Daoy (cell line): ENCODE measurements at regions not wholly inside any gene's neighbourhood (a gene's known extent, or its start where the extent isn't known, plus 50 kb on each side); places are given as distances from the start of the nearest gene placed in this dataset.

ENCODE experiments used
- DNase-seq: peaks from one replicate; pipeline ENCODE4 v3.0.0-alpha.2; 2015; ENCODE audit warnings: low read depth

- no peak for DNase-seq
Observed at GRCh38 chr16:9249534-9249933, 158.1 kb downstream of the HAPSTR1 start.

- DNase-seq = no peak
Observed at GRCh38 chr16:9251026-9251425, 159.6 kb downstream of the HAPSTR1 start.

DNA sequence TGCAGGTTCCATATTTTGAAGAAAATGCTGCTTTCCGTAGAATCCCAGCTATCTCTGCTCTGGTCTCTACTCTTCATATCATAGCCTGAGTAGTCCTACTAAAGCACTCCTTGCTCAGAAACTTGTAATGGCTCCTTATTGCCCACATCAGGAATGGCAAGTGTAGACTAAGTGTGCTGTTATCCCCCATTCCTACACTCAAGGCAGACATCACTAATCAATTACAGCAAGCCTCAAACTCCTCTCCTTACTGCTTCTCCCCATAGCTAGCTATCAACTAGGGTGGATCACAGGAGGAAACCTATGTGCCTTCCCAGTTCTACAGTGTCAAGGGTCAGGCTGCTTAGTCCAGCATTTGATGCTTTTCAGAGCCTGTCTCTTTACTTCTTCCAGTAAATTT, 163.4 kb downstream of the HAPSTR1 start:
- no peak for DNase-seq

DNA sequence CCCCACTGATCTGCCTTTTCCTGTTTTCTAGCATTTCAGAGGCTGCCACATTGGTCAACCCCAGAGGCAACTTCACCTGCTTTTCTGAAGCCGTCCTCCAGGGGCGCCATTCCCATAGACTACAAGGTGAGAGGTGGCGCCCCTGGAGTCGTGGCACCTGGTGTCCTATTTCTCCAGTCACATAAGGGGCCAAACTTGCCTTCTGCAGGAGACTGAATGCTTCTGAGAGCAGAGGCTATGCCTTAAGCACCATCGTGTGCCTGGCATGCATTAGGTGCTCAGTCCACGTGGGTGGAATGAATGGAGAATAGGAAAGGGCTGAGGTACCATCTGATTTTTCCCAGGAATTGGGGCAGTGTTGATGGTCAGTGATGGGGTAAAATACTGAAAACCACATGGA, 164.8 kb downstream of the HAPSTR1 start:
- DNase-seq = peak; percentile 24

DNA sequence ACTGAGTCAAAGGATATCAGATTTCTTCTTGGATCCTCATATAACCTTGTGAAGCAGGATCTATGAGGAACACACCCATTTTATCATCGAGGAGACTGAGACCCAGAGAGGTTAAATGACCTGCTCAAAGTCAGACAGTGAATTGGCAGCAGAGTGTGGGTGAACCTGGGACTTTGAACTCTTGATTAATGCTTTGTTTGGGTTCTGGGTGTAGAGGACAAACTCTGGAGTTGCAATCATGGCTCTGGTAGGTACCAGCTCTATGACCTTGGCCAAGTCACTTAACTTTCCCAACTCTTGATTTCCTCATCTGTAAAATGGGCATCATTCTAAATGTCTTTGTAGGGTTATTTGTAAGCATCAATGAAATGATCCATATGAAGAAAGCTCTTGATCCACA, 166.4 kb downstream of the HAPSTR1 start:
- DNase-seq = no peak

GRCh38 chr16:9258423-9259051, 167.1 kb downstream of the HAPSTR1 start:
- DNase-seq = peak; percentile 62

GRCh38 chr16:9259914-9260608, 168.6 kb downstream of the HAPSTR1 start:
- no peak for DNase-seq

DNA sequence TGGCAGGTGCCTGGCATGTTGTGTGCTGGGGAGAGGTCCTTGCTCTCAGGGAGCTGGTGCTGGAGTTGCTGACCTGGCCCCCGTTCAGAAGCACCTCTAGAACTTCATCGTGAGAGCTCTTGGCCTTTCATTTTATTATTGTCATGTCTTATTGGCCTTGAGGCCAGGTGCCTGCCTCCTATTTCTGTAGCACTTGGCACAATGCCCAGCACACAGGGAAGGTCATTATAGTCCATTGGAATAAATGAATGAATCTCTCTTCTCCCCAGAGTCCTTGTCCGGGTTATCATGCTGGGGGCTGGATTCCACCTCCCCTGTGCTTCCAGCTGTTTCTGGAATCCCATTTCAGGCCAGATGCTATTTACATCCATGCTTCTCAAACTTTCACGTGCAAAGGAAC, 169.2 kb downstream of the HAPSTR1 start:
- DNase-seq = no peak

- DNase-seq = peak; percentile 12
Observed at GRCh38 chr16:9261376-9261775, 169.9 kb downstream of the HAPSTR1 start.

DNA sequence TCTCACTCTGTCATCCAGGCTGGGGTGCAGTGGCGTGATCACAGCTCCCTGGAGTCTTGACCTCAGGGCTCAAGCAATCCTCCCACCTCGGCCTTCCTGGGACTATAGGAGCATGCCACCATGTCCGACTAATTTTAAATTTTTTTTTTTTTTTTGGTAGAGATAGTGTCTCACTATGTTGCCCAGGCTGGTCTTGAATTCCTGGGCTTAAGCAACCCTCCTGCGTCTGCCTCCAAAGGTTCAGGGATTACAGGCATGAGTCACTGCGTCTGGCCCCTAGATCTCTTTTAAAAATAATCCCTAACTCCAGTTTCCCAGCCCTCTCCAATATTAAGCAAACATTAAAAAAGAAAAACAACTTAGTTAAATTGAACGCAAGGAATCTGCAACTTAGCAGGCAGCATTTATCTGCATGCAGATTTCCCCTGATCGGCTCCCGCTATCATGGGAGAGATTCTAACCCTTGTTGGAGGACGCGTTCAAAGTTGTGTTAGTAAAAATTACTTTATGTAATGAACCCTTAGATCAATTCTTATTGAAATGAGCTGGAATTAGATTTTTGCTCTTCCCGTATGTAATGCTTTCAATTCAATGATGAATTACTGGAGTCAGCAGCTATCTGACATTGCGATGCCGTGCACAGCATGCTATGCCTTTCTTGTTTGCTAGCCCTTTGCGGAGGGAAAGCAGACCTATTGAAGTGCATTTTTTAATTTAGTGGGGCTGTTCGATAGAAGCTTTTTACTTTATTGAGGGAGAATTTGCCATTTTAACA, 171.7 kb downstream of the HAPSTR1 start:
- DNase-seq = no peak

DNA sequence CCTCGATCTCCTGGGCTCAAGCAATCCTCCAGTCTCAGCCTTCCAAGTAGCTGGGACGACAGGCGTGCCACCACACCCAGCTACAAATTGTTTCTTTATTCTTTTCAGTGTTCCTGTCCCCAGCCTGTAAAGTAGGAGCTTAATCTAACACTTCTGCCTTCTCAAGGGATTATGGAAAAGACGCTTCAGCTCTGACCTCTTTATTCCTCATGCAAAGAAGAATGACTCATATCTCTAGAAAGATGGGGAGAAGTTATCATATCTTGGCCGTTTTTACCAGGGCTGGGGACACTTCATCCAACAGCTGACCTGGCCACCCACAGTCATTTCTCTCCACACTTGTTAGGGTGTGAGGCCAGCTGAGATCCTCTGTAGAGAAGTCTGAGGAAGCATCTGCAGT, 172.6 kb downstream of the HAPSTR1 start:
- no peak for DNase-seq

- no peak for DNase-seq
Observed at GRCh38 chr16:9268446-9268845, 177.0 kb downstream of the HAPSTR1 start.

DNA sequence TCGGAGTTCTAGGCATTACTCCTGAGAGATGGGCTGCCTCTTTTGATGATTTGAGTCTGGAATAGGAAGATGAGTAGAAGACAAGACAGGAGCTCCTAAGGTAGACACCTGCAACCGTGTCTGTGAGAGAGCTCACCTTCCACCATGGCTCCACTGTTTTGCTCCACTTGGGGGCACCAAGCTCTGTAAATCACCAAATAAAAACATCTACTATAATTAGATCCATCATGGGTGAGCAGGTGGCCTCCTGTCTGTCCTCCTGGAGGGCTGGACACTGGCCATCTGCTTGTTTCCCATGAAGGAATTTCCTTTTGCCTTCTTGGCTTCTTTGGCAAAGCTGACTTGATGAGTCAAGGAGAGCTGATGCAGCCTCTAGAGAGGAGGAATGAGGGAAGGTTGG, 179.0 kb downstream of the HAPSTR1 start:
- DNase-seq = no peak

DNA sequence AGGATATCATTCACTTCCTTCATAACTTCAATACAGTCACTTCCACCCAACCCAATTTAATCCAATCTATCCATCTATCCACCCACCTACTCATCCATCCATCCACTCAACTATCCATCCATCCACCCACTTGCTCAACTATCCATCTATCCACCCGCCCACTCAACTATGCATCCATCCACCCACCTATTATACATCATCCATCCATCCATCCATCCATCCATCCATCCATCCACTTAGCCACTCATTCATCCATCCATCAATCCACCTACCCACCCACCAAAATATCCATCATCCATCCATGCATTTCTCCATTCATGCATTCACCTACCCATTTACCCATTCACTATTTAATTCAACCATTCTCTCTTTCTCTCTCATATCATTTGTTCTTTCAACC, 179.5 kb downstream of the HAPSTR1 start:
- no peak for DNase-seq

DNA sequence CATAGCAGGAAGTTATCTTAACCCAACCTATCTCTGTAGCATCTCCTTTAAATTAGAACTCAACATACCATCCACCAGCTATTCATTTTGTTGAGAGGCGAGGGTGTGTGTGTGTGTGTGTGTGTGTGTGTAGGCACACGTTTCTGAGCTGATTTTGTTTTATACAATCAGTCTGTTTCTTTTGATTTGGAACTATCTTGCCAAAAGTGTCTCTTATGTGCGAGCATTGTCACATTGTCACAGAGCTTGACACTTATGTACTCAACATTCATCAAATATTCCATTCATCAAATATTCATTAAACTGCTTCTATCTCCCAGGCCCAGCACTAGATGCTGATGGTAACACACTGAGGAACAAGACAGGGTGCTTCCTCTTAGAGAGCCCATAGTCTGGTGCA, 180.4 kb downstream of the HAPSTR1 start:
- DNase-seq = no peak

GRCh38 chr16:9275377-9275776, 183.9 kb downstream of the HAPSTR1 start:
- DNase-seq = peak; percentile 7

DNA sequence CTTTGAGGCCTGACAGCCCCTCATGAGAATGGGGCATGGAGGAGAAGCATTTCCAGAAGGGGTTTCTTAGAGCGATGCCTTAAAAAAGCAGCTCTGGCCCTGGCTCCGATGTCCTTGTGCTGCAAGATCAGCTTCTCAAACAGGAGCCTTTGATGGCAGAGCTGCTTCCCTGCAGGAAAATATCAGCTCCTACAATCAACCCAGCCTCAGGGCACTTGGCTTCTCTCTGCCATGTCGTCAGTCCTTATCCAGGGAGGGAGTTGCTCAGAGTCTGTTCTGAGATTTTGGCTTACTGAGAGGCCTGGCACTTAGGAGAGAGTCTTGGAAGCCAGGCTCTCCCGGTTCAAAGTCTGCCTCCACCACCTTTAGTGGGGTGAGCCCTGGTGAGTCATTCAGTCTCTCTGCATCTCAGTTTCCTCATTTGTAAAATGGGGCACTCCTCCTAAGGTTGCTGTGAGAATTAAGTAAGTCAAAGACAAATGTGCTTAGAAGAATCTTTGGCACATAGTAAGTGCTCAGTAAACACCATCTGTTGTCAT, 184.4 kb downstream of the HAPSTR1 start:
- DNase-seq = no peak

DNA sequence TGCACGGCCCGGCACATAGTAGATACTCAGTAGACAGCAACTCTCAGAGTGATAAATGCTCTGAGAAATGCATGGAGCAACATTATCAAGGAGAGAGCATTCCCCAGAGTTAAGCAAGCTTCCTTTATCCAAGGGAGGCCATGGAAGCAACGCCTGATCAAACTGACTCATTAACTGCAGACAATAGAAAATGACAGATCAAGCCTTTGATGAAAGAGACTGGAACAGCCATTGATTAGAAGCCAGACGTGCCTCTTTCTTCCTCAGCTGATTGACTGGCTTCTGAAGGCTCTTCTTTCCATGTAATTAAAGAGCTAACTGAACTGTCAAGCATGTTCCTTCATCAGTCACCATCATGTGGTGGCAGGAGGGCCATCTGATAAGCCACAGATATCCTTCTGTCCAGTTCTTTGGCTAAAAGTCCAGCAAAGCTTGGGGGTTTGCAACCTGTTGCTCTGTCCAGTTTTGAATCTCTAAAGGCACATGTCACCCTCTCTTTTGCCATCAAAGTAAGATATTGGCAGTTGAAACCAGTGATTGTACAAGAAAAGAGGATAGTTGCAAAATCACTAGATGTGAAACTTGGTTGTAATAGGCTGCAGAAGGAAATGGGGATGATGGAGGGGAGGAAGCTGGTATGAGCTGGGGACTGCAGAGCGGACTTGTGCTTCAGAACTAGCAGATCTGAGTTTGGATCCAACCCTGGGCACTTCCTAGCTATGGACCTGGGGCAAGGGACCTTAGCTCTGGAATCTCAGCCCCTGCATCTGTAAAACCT, 188.0 kb downstream of the HAPSTR1 start:
- DNase-seq = no peak

DNA sequence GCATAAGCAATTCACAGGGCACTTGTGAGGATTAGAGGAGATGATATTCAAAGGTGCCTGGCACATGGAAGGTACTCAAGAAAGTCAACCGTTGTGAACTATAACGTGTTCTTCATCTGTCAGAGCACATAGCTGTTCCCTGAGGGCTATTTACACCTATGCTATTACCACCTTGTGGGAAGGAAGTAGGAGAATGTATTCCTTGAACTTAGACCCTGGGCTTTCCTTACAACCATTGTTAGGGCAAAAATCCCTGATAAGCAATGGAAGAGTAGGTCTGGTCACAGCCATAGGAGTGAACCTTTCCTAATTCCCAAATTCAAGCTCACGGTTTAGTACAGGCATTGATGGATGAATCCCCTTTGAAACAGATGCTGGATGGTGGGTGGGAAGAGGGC, 188.6 kb downstream of the HAPSTR1 start:
- DNase-seq = no peak

DNA sequence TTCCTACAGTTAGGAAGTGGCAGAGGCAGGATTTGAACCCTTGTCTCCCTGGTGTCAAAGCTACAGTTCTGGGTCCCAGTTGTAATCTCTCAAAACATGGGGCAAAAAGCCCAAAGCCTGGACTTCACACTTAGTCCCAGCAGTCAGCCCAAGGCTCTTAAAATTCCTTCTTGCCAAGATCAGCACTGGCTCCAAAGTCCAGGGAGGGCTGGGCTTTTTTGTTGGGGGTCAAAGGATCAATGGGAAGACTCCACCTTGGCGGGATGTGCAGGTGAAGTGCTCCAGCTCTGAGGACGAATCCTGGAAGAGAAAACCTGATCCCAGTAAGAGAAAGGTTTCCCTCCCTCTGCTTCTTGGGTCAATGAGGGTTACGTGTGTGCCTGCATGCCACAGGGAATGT, 195.5 kb downstream of the HAPSTR1 start:
- DNase-seq = no peak

DNA sequence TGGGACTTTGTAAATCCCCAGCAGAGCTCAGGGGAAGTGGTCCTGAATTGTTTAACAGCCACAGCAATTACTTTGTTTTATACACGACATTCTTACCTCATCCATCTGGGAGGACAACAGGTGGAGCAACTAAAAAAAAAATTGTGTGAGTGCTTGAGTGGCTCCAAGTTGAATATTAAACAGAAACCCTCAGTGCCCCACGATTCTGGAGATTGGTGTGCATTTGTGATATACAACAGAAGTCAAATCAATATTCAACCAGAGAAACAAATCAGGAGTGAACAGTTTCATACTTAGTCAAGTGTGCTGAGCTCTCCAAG, 204.8 kb downstream of the HAPSTR1 start:
- no peak for DNase-seq

DNA sequence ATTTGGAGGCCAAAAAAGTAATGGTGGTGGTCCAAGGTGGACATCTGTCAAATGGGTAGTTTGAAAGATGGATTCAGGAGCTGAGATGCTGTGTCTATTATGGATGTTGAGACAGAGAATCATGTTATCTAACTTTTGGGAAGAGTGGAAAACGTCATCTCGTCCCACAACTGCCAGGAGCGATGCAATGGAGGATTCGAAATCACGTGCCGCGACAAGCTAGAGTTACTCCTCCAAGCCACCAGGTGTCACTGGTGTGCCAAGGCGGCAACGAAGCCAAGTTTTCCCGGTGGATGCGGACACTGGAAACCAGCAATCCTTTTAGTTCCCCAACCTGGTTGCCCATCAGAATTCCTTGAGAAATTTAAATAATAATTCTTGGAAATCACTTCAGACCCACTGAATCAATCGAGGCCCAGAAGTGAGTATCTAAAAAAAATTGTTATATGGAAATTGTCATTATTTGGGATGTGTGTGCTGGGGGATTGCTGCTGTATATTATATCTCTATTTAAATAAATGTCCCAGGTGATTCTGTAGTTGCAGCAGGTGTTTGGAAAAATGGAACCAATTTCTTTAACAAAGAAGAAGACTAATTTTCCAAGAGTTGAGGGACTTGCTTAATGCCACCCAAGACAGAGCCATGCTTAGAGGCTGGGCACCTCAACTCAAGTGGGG, 206.1 kb downstream of the HAPSTR1 start:
- DNase-seq = peak; percentile 44
